T-helper 17 cell (primary cell): ENCODE measurements at regions not wholly inside any gene's neighbourhood (a gene's known extent, or its start where the extent isn't known, plus 50 kb on each side); places are given as distances from the start of the nearest gene placed in this dataset.
A peak's percentile ranks its signal among the peaks of the same experiment; 100 is the strongest.
"Not testable (repeated sequence)": the region's sequence is repeated elsewhere in the genome, so short reads cannot be mapped to it uniquely, and the experiment has no call there.

Source experiments
- ATAC-seq: fragments of 150-1000 bp; cut with Tn5 transposase; 2 replicates; pipeline ENCODE4 v1.10.0; 2021; ENCODE audit warnings: mild to moderate bottlenecking, moderate library complexity
- DNase-seq, 3 donors: peaks; one replicate each; pipeline versions ENCODE4 v3.0.0 to v3.0.0-alpha.2; 2020 to 2021
- H3K9me3 ChIP-seq: one replicate; pipeline ENCODE4 v1.7.0; 2013; ENCODE audit warnings: low read length, mild to moderate bottlenecking; ENCODE audit not compliant: control insufficient read depth, poor library complexity, severe bottlenecking
- H3K27ac Mint-ChIP-seq: one replicate; pipeline ENCODE4 v1.8.0; 2022; ENCODE audit warnings: mild to moderate bottlenecking, moderate library complexity, mixed read lengths
- H3K27me3 Mint-ChIP-seq: one replicate; pipeline ENCODE4 v1.8.0; 2022; ENCODE audit warnings: mixed read lengths
- H3K36me3 Mint-ChIP-seq: one replicate; pipeline ENCODE4 v1.8.0; 2022; ENCODE audit warnings: low read depth, mixed read lengths
- H3K4me1 Mint-ChIP-seq: one replicate; pipeline ENCODE4 v1.8.0; 2022; ENCODE audit warnings: mild to moderate bottlenecking, mixed read lengths
- H3K4me3 Mint-ChIP-seq: one replicate; pipeline ENCODE4 v1.8.0; 2022; ENCODE audit warnings: mild to moderate bottlenecking, moderate library complexity, mixed read lengths

DNA sequence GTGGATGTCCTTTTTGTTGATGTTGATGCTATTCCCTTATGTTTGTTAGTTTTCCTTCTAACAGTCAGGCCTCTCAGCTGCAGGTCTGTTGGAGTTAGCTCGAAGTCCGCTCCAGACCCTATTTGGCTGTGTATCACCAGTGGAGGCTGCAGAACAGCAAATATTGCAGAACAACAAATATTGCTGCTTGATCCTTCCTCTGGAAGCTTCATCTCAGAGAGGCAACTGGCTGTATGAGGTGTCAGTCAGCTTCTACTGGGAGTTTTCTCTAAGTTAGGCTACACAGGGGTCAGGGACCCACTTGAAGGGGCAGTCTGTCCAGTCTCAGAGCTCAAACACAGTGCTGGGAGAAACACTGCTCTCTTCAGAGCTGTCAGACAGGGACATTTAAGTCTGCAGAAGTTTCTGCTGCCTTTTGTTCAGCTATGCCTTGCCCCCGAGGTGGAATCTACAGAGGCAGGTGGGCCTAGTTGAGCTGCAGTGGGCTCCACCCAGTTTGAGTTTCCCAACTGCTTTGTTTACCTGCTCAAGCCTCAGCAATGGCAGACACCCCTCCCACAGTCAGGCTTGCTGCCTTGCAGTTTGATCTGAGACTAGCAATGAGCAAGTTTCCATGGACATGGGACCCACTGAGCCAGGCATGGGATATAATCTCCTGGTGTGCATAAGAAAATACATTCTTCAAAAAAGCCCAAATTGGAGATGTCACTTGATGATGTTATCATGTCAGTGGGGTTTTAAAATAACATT lies 99.5 kb downstream of the KDM5D start:
- no peak for ATAC-seq

DNA sequence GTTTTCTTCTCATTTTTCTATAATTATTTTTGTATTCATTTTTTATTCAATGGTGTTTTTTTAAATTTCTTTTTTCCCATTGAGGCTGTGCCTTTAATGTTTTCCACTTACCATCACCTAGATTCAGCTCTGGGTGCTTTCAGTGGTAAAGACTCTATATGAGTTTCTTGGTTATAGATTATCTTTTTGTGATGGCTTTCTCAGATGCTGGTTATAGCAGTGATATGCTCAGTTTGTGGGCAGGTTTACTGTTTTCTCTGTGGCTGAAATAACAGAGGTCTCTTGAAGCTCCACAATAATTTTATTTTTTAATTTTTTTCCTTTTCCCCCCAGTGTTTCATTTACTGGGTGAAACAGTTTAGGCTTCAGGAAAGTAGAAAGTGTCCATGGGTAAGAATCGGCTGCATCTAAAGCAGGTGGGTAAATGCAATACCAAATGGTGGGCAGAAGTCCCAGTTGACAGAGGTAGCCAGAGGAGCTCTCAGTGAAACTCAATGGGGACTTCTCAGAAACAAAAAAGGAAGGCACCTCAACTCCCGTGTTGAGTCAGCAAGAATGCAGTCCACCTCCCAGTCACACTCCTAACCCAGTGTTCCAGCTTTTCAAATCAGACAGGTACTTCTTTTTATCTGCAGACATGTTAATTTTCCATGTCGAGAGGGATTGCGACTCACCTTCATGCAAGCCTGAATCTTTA lies 106.7 kb downstream of the KDM5D start:
- Mint-ChIP-seq H3K27ac (no peak overlapping the region), H3K4me3 (no peak overlapping the region), H3K27me3 (no peaks in the 10 kb centered on the region), H3K4me1 (no peaks in the 10 kb centered on the region), H3K36me3 (peaks cover 6% of the 10 kb centered on the region)
- DNase-seq = no peak
- no peaks in the 10 kb centered on the region for H3K9me3 ChIP-seq
- no peak for ATAC-seq

More for the DNA sequence above, 99.5 kb downstream of the KDM5D start:
- Mint-ChIP-seq H3K36me3 (peaks cover 2% of the 10 kb centered on the region), H3K27me3 (no peaks in the 10 kb centered on the region), H3K4me1 (no peaks in the 10 kb centered on the region), H3K4me3 (no peak overlapping the region), H3K27ac (no peak overlapping the region)
- H3K9me3 ChIP-seq = no peaks in the 10 kb centered on the region
- DNase-seq = no peak

DNA sequence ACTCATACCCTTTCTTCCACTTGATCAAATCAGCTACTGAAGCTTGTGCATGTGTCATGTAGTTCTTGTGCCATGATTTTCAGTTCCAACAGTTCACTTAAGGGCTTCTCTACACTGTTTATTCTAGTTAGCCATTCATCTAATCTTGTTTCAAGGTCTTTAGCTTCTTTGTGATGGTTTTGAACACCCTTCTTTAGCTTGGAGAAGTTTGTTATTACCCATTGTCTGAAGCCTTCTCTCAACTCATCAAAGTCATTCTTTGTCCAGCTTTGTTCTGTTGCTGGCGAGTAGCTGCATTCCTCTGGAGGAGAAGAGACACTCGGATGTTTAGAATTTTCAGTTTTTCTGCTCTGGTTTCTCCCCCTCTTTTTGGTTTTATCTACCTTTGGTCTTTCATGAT lies 115.6 kb downstream of the KDM5D start:
- DNase-seq (no peak), ATAC-seq (no peak)
- Mint-ChIP-seq H3K4me3 (no peak overlapping the region), H3K4me1 (no peaks in the 10 kb centered on the region), H3K36me3 (peaks cover 2% of the 10 kb centered on the region), H3K27me3 (peaks cover 5% of the 10 kb centered on the region), H3K27ac (no peak overlapping the region)
- H3K9me3 ChIP-seq = no peaks in the 10 kb centered on the region

DNA sequence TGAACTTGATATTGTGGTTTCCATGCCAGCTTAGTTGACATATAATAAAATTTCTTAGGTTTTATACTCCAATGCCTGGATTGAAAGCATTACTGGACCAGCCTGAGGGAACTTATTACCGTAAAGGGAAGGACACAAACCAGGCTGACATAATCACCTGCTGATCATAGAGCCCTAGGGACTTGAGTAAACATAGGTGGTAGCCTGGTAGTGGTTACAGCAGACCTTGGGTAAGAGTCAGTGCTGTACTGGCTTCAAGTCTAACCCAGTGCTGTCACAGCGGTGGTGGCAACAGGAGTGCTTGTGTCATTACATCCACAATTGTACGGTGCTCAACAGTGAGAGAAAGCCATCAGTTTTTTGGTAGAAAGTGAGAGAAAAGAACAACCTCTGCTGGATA lies 122.1 kb downstream of the KDM5D start:
- DNase-seq (no peak), ATAC-seq (no peak)
- H3K9me3 ChIP-seq = no peaks in the 10 kb centered on the region
- H3K36me3 Mint-ChIP-seq = no peaks in the 10 kb centered on the region
- H3K27ac Mint-ChIP-seq = no peak overlapping the region
- no peak overlapping the region for H3K4me3 Mint-ChIP-seq
- H3K27me3 Mint-ChIP-seq = peaks cover 5% of the 10 kb centered on the region
- no peaks in the 10 kb centered on the region for H3K4me1 Mint-ChIP-seq

DNA sequence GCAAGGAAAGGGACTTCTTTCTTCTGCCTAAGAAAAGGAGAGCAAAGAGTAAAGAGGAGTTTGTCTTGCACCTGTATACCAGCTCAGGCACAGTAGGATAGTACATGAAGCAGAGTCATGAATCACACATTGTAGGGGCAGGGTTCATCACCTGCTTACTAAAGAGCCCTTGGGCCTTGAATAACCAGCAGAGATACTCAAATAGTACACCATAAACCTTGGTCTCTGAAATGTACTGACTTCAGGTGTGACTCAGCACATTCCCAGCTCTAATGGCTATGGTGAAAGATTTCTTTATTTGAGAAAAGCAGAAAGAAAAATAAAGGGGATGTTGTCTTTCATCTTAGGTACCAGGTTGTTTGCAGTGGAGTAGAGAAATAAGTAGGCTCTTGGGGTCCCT lies 122.8 kb downstream of the KDM5D start:
- ATAC-seq = no peak
- Mint-ChIP-seq H3K4me3 (no peak overlapping the region), H3K36me3 (no peaks in the 10 kb centered on the region), H3K27me3 (no peaks in the 10 kb centered on the region), H3K27ac (no peak overlapping the region), H3K4me1 (no peaks in the 10 kb centered on the region)
- no peaks in the 10 kb centered on the region for H3K9me3 ChIP-seq
- DNase-seq = no peak

DNA sequence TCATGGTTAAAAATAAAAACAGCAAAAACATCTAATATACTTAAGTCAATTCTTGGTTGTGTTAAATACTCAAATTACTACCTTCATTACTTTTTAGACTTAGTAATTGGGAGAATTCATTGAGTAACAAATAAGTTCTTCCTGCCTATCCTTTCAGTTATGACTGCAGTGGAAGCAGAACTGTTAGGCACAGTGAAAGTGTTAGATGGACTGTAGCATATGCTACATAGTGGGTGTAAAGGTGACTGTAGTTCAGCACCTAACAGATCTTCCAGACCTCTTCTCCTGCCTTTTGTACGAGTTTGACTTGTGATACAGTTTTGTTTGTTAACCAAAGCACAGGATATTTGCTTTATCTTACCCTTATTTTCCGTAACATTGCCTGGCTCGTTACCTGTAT lies 143.4 kb downstream of the KDM5D start:
- Mint-ChIP-seq H3K4me3 (no peak overlapping the region), H3K27ac (no peak overlapping the region), H3K27me3 (no peaks in the 10 kb centered on the region), H3K36me3 (no peaks in the 10 kb centered on the region), H3K4me1 (no peaks in the 10 kb centered on the region)
- DNase-seq (no peak), ATAC-seq (no peak)
- H3K9me3 ChIP-seq = no peaks in the 10 kb centered on the region

DNA sequence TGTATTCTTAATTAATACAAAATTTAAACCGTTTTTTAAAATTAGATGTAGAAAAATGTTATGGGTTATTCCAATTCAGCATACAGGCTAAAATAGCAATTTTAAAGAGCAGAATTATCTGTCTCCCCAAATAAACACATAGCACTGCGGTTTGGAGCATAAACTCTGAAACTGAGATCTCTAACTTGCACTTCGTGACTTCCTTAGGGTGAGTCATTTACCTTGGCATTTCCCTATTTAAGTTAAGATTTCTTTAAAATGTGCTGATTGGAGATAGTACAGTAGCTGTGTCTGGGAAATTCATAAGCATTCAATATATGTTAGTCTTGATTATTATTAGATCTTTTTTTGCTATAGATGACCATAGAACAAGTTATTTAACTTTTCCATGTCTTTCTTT lies 143.8 kb downstream of the KDM5D start:
- Mint-ChIP-seq H3K36me3 (no peaks in the 10 kb centered on the region), H3K27me3 (no peaks in the 10 kb centered on the region), H3K4me3 (no peak overlapping the region), H3K4me1 (no peaks in the 10 kb centered on the region), H3K27ac (no peak overlapping the region)
- DNase-seq (no peak), ATAC-seq (no peak)
- H3K9me3 ChIP-seq = no peaks in the 10 kb centered on the region

DNA sequence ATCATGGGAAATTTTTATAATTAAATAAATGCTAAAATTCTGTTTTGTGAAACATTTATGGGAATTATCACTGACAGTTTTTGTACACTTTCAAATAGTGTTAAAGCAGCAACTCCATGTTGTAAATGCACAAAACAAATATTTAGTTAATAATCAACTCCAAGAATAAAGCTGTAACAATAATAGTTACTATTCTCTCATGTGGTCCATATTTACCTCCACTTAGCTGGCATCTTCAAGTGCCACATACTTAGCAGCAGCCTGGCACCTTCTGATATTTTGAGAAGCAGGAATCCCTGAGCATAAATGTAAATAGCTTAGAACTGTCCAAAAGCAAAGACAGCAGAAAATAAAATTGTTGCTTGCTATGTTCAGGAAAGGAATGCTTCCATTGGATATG lies 154.3 kb downstream of the KDM5D start:
- Mint-ChIP-seq H3K4me3 (no peak overlapping the region), H3K36me3 (no peaks in the 10 kb centered on the region), H3K4me1 (no peaks in the 10 kb centered on the region), H3K27me3 (no peaks in the 10 kb centered on the region), H3K27ac (no peak overlapping the region)
- ATAC-seq (no peak), DNase-seq (no peak)
- no peaks in the 10 kb centered on the region for H3K9me3 ChIP-seq

DNA sequence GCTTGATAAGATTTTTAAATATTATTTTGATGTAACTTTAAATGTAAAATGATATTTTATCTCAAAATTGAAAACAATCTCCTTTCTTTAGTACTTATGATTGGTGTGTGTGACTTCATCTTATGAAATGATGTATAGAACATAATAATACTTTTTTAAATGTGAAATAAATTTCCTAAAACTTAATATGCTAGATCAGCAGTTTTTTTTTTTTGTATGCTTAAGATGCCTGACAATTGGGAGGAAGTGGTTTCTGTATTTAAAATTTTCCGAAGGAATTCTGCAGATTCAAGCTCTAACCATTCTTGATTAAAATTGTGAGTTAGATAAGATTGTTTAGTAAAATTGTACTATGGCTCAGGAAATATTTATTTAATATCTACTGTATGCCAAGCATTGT lies 154.9 kb downstream of the KDM5D start:
- H3K36me3 Mint-ChIP-seq = peaks cover 2% of the 10 kb centered on the region
- H3K4me3 Mint-ChIP-seq = no peak overlapping the region
- ATAC-seq = no peak

DNA sequence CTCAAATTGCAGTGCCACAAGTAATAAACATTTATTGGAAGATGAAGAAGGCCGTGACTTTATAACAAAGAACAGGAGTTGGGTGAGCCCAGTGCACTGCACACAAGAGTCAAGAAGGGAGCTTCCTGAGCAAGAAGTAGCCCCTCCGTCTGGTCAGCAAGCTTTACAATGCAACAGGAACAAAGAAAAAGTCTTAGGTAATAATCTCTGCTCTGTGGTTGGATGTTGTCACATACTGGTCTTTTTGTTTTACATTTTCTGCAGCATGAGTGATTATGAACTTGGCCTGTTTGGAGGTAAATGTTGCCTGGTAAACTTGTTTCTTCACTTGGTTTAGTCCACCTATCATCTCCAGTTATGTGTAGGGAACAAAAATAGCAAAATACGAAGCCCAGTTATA lies 157.2 kb downstream of the KDM5D start:
- ATAC-seq (no peak), DNase-seq (no peak)
- H3K27ac Mint-ChIP-seq = no peak overlapping the region
- H3K9me3 ChIP-seq = no peaks in the 10 kb centered on the region
- no peak overlapping the region for H3K4me3 Mint-ChIP-seq
- H3K36me3 Mint-ChIP-seq = peaks cover 2% of the 10 kb centered on the region
- peaks cover 8% of the 10 kb centered on the region for H3K4me1 Mint-ChIP-seq
- no peaks in the 10 kb centered on the region for H3K27me3 Mint-ChIP-seq

More for the DNA sequence above, 154.9 kb downstream of the KDM5D start:
- no peaks in the 10 kb centered on the region for H3K27me3 Mint-ChIP-seq
- H3K4me1 Mint-ChIP-seq = peaks cover 4% of the 10 kb centered on the region
- no peaks in the 10 kb centered on the region for H3K9me3 ChIP-seq
- no peak for DNase-seq
- no peak overlapping the region for H3K27ac Mint-ChIP-seq

DNA sequence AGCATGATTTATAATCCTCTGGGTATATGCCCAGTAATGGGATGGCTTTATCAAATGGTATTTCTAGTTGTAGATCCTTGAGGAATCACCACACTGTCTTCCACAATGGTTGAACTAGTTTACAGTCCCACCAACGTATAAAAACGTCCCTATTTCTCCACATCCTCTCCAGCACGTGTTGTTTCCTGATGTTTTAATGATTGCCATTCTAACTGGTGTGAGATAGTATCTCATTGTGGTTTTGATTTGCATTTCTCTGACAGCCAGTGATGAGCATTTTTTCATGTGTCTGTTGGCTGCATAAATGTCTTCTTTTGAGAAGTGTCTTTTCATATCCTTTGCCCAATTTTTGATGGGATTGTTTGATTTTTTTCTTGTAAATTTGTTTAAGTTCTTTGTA lies 163.5 kb downstream of the KDM5D start:
- ATAC-seq, H3K27me3 Mint-ChIP-seq, H3K36me3 Mint-ChIP-seq, DNase-seq, H3K9me3 ChIP-seq, H3K4me3 Mint-ChIP-seq: not testable (repeated sequence)
- H3K4me1 Mint-ChIP-seq = peaks cover 21% of the 10 kb centered on the region
- H3K27ac Mint-ChIP-seq = peak overlapping the region; percentile 14

DNA sequence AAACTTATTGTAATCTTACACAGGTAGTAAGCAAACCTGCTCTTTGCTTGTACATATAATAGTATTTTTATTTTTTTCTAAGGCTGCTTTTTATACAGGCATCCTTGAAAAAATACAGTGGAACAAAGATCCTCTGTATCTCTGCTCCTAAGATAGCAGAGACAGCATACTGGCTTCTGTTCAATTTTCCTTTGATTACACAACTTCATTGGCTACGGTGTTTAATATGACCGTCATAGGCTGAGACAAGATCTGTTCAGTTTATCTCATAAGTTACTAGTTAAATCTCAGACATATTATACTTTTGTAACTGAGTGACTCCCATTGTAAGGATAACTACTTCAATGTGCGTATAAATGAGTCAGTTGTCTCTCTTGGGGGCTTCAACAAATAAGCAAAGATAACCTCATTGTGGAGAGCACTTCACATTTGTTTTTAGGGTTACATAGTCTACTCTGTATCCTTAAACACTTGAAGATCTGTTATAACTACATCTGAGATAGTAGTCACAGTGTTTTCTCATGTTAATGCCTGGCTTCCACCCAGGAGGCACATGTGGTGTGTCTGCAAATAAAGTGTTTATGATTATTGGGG lies 166.1 kb downstream of the KDM5D start:
- H3K9me3 ChIP-seq = no peaks in the 10 kb centered on the region
- ATAC-seq = no peak
- no peak overlapping the region for H3K4me3 Mint-ChIP-seq
- DNase-seq = no peak
- H3K27me3 Mint-ChIP-seq = no peaks in the 10 kb centered on the region
- no peak overlapping the region for H3K27ac Mint-ChIP-seq
- no peaks in the 10 kb centered on the region for H3K36me3 Mint-ChIP-seq
- H3K4me1 Mint-ChIP-seq = peaks cover 16% of the 10 kb centered on the region

DNA sequence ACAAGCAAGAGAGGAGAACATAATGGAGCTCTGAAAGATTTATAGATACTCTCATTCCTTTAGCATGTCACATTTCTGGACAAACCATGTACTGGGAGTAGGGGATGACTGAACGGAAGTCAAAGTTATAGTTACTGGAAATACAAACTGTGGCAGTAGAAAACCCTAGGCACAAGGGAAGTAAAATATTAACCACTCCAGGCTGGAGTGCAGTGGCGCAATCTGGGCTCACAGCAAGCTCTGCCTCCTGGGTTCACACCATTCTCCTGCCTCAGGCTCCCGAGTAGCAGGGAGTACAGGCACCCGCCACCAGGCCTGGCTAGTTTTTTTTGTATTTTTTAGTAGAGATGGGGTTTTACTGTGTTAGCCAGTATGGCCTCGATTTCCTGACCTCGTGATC lies 167.3 kb downstream of the KDM5D start:
- Mint-ChIP-seq H3K4me3 (no peak overlapping the region), H3K27ac (no peak overlapping the region), H3K36me3 (no peaks in the 10 kb centered on the region), H3K27me3 (no peaks in the 10 kb centered on the region), H3K4me1 (peaks cover 20% of the 10 kb centered on the region)
- DNase-seq (no peak), ATAC-seq (no peak)
- H3K9me3 ChIP-seq = no peaks in the 10 kb centered on the region

DNA sequence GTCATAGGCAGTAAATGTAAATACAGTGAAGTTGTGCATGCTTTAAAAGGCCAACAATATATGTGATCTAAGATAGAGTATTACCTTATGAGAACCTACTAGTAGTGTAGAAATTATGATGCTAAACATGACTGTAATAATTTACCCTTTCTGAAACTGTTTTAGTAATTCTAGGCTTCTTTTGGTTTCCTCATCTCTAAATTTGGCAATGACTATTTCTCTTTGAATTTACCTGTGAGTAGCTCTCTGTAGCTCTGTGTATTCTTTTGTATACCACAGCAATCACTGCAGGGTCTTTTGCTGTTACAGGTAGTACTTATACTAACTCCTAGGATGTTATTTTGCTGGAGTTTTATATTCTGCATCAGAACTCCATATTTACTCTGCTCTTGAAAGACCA lies 169.6 kb downstream of the KDM5D start:
- no peaks in the 10 kb centered on the region for H3K36me3 Mint-ChIP-seq
- no peaks in the 10 kb centered on the region for H3K27me3 Mint-ChIP-seq
- H3K4me1 Mint-ChIP-seq = peaks cover 22% of the 10 kb centered on the region
- no peak overlapping the region for H3K4me3 Mint-ChIP-seq
- ATAC-seq (no peak), DNase-seq (no peak)
- H3K27ac Mint-ChIP-seq = no peak overlapping the region
- no peaks in the 10 kb centered on the region for H3K9me3 ChIP-seq
